PC-9 (cell line): ENCODE measurements at regions not wholly inside any gene's neighbourhood (a gene's known extent, or its start where the extent isn't known, plus 50 kb on each side); places are given as distances from the start of the nearest gene placed in this dataset.

Source experiments
- BruUV-seq: library from RNA; stranded (reverse); fragments of 400-500 nt; replicated peaks from 2 replicates; lab custom pipeline; 2021; lab: Mats Ljungman, UMichigan
- CTCF ChIA-PET: fragments of 300-600 bp; sonication (Branson Sonifier 250); formaldehyde crosslinking; loops from one replicate; lab custom pipeline; 2022; ENCODE audit warnings: antibody characterized with exemption; lab: Charles Lee
- POLR2A ChIA-PET: fragments of 300-600 bp; sonication (Branson Sonifier 250); formaldehyde crosslinking; loops from one replicate; lab custom pipeline; 2022; ENCODE audit warnings: antibody characterized with exemption; ENCODE audit not compliant: unreplicated experiment; lab: Charles Lee
- DNase-seq, 2 experiments: peaks; one replicate each; pipeline versions ENCODE4 v3.0.0 to v3.0.0-alpha.2; 2015 to 2022; ENCODE audit warnings: mixed read lengths in 1 of 2
- H2AFZ ChIP-seq: fragments of 200-600 bp; sonication (generic); 2 replicates; pipeline ENCODE4 v1.8.1; 2017; ENCODE audit warnings: antibody characterized with exemption
- H3F3A ChIP-seq: fragments of 200-600 bp; sonication (generic); 2 replicates; pipeline ENCODE4 v1.8.1; 2017; ENCODE audit warnings: antibody characterized with exemption, mild to moderate bottlenecking, low read depth; ENCODE audit not compliant: insufficient read depth
- H3K27ac ChIP-seq: fragments of 200-600 bp; sonication (generic); 2 replicates; pipeline ENCODE4 v1.6.1; 2016; ENCODE audit warnings: mixed run types
- H3K27me3 ChIP-seq: fragments of 200-600 bp; sonication (generic); 2 replicates; pipeline ENCODE4 v1.6.1; 2016; ENCODE audit warnings: low read depth, mixed run types; ENCODE audit not compliant: insufficient read depth
- H3K36me3 ChIP-seq: fragments of 200-600 bp; sonication (generic); 2 replicates; pipeline ENCODE4 v1.6.1; 2016; ENCODE audit warnings: low read depth, mixed run types
- H3K4me1 ChIP-seq: fragments of 200-600 bp; sonication (generic); replicated peaks from 2 replicates; pipeline ENCODE4 v1.6.1; 2016; ENCODE audit warnings: mixed run types; ENCODE audit not compliant: insufficient read depth
- H3K4me2 ChIP-seq: fragments of 200-600 bp; sonication (generic); 2 replicates; pipeline ENCODE4 v1.6.1; 2017; ENCODE audit warnings: mixed run types
- H3K4me3 ChIP-seq: fragments of 200-600 bp; sonication (generic); 2 replicates; pipeline ENCODE4 v1.6.1; 2016; ENCODE audit warnings: mixed run types
- H3K79me2 ChIP-seq: fragments of 200-600 bp; sonication (generic); 2 replicates; pipeline ENCODE4 v1.6.1; 2017; ENCODE audit warnings: low read depth, mixed run types
- H3K9me2 ChIP-seq: fragments of 200-600 bp; sonication (generic); 2 replicates; pipeline ENCODE4 v1.8.1; 2017; ENCODE audit warnings: mild to moderate bottlenecking; ENCODE audit not compliant: insufficient read depth
- H3K9me3 ChIP-seq: fragments of 200-600 bp; sonication (generic); 2 replicates; pipeline ENCODE4 v1.8.1; 2016; ENCODE audit warnings: low read depth; ENCODE audit not compliant: insufficient read depth
- H4K20me1 ChIP-seq: fragments of 200-600 bp; sonication (generic); 2 replicates; pipeline ENCODE4 v1.8.1; 2017; ENCODE audit not compliant: insufficient read depth
- EZH2 ChIP-seq: fragments of 200-600 bp; sonication (generic); IDR thresholded peaks from 2 replicates; pipeline ENCODE4 v1.8.0; 2017; ENCODE audit warnings: antibody characterized with exemption, low read depth
- intact Hi-C: fragments of 100-400 bp; cut with micrococcal nuclease; formaldehyde crosslinking; loops from one replicate; pipeline ENCODE4 v1.10.0; 2022; ENCODE audit not compliant: unreplicated experiment
- TF ChIP-seq, protein P1 (sequence below): fragments of 200-600 bp; sonication (generic); conservative IDR thresholded peaks from 2 replicates; pipeline ENCODE4 v1.6.1; 2017; ENCODE audit warnings: mixed run types, antibody characterized with exemption, mild to moderate bottlenecking, moderate library complexity

DNA sequence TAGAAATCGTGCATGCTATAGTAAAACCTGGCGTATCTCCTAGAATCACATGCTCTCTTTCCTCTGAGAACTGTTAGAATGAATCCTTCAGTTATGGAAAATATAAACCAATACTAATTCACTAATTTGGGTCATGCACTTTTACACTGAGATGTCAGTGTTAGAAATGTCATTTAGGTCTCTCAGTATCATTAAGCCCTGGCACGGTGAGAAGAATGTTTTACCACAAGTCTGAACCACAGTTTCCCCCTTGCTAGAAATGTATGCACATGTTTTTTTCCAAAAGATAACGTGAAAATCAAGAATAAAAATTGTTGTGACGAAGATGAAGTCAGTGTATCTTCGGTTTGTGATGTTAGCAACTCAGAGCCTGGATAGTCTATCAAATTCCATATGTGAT, 1062.7 kb upstream of the NCAM2 start:
- H3K27ac ChIP-seq = no peak overlapping the region
- no peaks in the 10 kb centered on the region for H3K4me1 ChIP-seq
- no TSS peak for BruUV-seq
- no peak overlapping the region for H2AFZ ChIP-seq
- no peak for TF ChIP-seq EZH2
- TF ChIP-seq, protein P1, sequence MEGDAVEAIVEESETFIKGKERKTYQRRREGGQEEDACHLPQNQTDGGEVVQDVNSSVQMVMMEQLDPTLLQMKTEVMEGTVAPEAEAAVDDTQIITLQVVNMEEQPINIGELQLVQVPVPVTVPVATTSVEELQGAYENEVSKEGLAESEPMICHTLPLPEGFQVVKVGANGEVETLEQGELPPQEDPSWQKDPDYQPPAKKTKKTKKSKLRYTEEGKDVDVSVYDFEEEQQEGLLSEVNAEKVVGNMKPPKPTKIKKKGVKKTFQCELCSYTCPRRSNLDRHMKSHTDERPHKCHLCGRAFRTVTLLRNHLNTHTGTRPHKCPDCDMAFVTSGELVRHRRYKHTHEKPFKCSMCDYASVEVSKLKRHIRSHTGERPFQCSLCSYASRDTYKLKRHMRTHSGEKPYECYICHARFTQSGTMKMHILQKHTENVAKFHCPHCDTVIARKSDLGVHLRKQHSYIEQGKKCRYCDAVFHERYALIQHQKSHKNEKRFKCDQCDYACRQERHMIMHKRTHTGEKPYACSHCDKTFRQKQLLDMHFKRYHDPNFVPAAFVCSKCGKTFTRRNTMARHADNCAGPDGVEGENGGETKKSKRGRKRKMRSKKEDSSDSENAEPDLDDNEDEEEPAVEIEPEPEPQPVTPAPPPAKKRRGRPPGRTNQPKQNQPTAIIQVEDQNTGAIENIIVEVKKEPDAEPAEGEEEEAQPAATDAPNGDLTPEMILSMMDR = no peak
- no peak overlapping the region for H3K4me3 ChIP-seq
- H3F3A ChIP-seq = no peaks in the 10 kb centered on the region
- ChIA-PET POLR2A (no interaction called here), CTCF (no interaction called here)
- H3K9me2 ChIP-seq = no peaks in the 10 kb centered on the region
- H3K79me2 ChIP-seq = no peaks in the 10 kb centered on the region
- H3K9me3 ChIP-seq = no peaks in the 10 kb centered on the region
- no peak for DNase-seq
- H3K4me2 ChIP-seq = no peak overlapping the region
- no peaks in the 10 kb centered on the region for H4K20me1 ChIP-seq
- no peaks in the 10 kb centered on the region for H3K36me3 ChIP-seq
- intact Hi-C loops = no loop called here
- no peaks in the 10 kb centered on the region for H3K27me3 ChIP-seq

DNA sequence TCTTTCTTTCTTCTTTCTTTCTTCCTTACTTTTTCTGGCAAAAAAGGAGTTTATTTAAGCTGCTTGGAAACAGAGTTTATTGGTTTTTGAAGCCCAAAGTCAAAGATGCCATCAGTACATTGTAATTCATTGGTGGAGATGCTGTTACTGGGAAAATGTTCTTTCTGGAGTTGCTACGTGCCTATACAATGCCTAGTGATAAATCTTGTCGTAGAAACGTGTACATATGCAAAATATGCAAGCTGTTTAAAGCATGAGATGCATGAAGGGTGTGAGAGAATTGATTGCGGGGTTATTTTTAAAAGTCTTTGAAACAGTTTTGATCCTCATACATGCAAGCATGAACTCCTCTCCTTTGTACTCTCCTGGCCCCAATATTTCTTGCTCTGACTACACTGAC, 1060.6 kb upstream of the NCAM2 start:
- Histone ChIP-seq H4K20me1 (no peaks in the 10 kb centered on the region), H3K79me2 (no peaks in the 10 kb centered on the region), H3K4me2 (no peak overlapping the region), H3K9me3 (no peaks in the 10 kb centered on the region), H3K9me2 (no peaks in the 10 kb centered on the region), H3K27me3 (no peaks in the 10 kb centered on the region), H3K4me3 (no peak overlapping the region), H3F3A (no peaks in the 10 kb centered on the region), H3K4me1 (no peaks in the 10 kb centered on the region), H3K36me3 (no peaks in the 10 kb centered on the region), H3K27ac (no peak overlapping the region), H2AFZ (no peak overlapping the region)
- intact Hi-C loops = no loop called here
- CTCF ChIA-PET = no interaction called here
- DNase-seq = no peak
- TF ChIP-seq, protein P1 = no peak
- TF ChIP-seq EZH2 = no peak
- BruUV-seq = no TSS peak
- POLR2A ChIA-PET = no interaction called here

DNA sequence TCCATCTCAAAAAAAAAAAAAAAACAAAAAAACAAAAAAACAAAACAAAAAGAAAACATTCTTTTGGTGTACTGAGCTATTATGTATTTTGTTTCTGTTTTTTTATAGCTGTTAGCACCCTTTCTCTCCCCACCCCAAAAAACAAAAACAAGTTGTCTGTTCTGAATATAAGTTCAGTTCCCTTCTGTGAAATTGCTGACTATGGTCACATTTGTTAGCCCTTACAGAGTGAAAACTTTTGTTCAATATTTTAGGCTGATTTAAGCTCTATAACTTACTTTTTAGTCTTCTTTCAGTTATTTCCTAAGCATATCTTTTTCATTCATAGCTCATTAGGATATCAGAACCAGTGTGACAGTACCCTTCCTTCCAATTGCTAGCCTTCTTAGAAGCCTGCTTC, 1056.6 kb upstream of the NCAM2 start:
- H3K27me3 ChIP-seq = no peaks in the 10 kb centered on the region
- no peaks in the 10 kb centered on the region for H3K79me2 ChIP-seq
- no peaks in the 10 kb centered on the region for H3K9me3 ChIP-seq
- CTCF ChIA-PET = no interaction called here
- no peak overlapping the region for H3K4me3 ChIP-seq
- no peaks in the 10 kb centered on the region for H3F3A ChIP-seq
- no TSS peak for BruUV-seq
- no peaks in the 10 kb centered on the region for H3K9me2 ChIP-seq
- no peaks in the 10 kb centered on the region for H4K20me1 ChIP-seq
- intact Hi-C loops = no loop called here
- no peak for DNase-seq
- H3K4me2 ChIP-seq = no peak overlapping the region
- H2AFZ ChIP-seq = no peak overlapping the region
- H3K4me1 ChIP-seq = no peaks in the 10 kb centered on the region
- no peak for TF ChIP-seq EZH2
- TF ChIP-seq, protein P1 = no peak
- POLR2A ChIA-PET = no interaction called here
- H3K36me3 ChIP-seq = no peaks in the 10 kb centered on the region
- H3K27ac ChIP-seq = no peak overlapping the region
